Suppressor macrophage treated with lipopolysaccharide for 4 hours (primary cell): ENCODE measurements at regions not wholly inside any gene's neighbourhood (a gene's known extent, or its start where the extent isn't known, plus 50 kb on each side); places are given as distances from the start of the nearest gene placed in this dataset.
A peak's percentile ranks its signal among the peaks of the same experiment; 100 is the strongest.

ENCODE experiments used
- DNase-seq: peaks from one replicate; pipeline ENCODE4 v3.0.0-alpha.2; 2020

- DNase-seq: no peak
These were observed 406.0 kb downstream of the SIPA1L2 start for GRCh38 chr1:232223887-232224286.

GRCh38 chr1:232223183-232223708 lies 406.7 kb downstream of the SIPA1L2 start:
- no peak for DNase-seq

- no peak for DNase-seq
These were observed 407.3 kb downstream of the SIPA1L2 start for GRCh38 chr1:232222614-232223013.

GRCh38 chr1:232221802-232222499 lies 408.0 kb downstream of the SIPA1L2 start:
- DNase-seq: no peak

GRCh38 chr1:232218955-232219865 lies 410.7 kb downstream of the SIPA1L2 start:
- no peak for DNase-seq

- no peak for DNase-seq
These were observed 416.0 kb downstream of the SIPA1L2 start for GRCh38 chr1:232213928-232214327.

GRCh38 chr1:232212253-232212652 lies 417.7 kb downstream of the SIPA1L2 start:
- no peak for DNase-seq

- DNase-seq: no peak
These were observed 418.8 kb downstream of the SIPA1L2 start for GRCh38 chr1:232211149-232211548.

- no peak for DNase-seq
These were observed 420.6 kb downstream of the SIPA1L2 start for GRCh38 chr1:232209357-232209756.

- no peak for DNase-seq
These were observed 422.7 kb downstream of the SIPA1L2 start for GRCh38 chr1:232207073-232207866.

- no peak for DNase-seq
These were observed 425.7 kb downstream of the SIPA1L2 start for GRCh38 chr1:232204269-232204668.

- no peak for DNase-seq
These were observed 428.9 kb downstream of the SIPA1L2 start for GRCh38 chr1:232201024-232201423.

- no peak for DNase-seq
These were observed 433.9 kb downstream of the SIPA1L2 start for GRCh38 chr1:232196042-232196441.

- no peak for DNase-seq
These were observed 435.5 kb downstream of the SIPA1L2 start for GRCh38 chr1:232194424-232194823.

- DNase-seq: no peak
These were observed 436.5 kb downstream of the SIPA1L2 start for GRCh38 chr1:232193451-232193783.

GRCh38 chr1:232192781-232193450 lies 437.0 kb downstream of the SIPA1L2 start:
- DNase-seq: no peak

GRCh38 chr1:232191560-232191959 lies 438.4 kb downstream of the SIPA1L2 start:
- no peak for DNase-seq

GRCh38 chr1:232188318-232188717 lies 441.6 kb downstream of the SIPA1L2 start:
- no peak for DNase-seq

GRCh38 chr1:232186931-232187330 lies 443.0 kb downstream of the SIPA1L2 start:
- no peak for DNase-seq

GRCh38 chr1:232184561-232185530 lies 445.1 kb downstream of the SIPA1L2 start:
- peak; percentile 11 for DNase-seq

- no peak for DNase-seq
These were observed 446.1 kb downstream of the SIPA1L2 start for GRCh38 chr1:232183802-232184201.
